Heart right ventricle (tissue), 16 donors: ENCODE measurements at regions not wholly inside any gene's neighbourhood (a gene's known extent, or its start where the extent isn't known, plus 50 kb on each side); places are given as distances from the start of the nearest gene placed in this dataset.

Experiments used
- ATAC-seq, 8 donors: fragments of 200-7000 bp; cut with Tn5 transposase; one replicate each; pipeline ENCODE4 v1.9.1; 2020; ENCODE audit warnings: mild to moderate bottlenecking in 8 of 8, moderate library complexity in 8 of 8, moderate number of reproducible peaks in 1 of 8
- DNase-seq, 2 donors: peaks; one replicate each; pipeline ENCODE4 v3.0.0-alpha.2; 2020
- H3K27ac ChIP-seq, 10 donors: fragments of 200-600 bp; sonication (generic) in 2 of 10; one replicate each; pipeline versions ENCODE4 v1.5.0 to v1.8.0; 2020 to 2022; ENCODE audit warnings: mild to moderate bottlenecking in 3 of 10
- H3K27me3 ChIP-seq, 7 donors: fragments of 200-600 bp; one replicate each; pipeline ENCODE4 v1.8.0; 2021 to 2022; ENCODE audit warnings: mild to moderate bottlenecking in 2 of 7
- H3K36me3 ChIP-seq, 9 donors: fragments of 200-600 bp; sonication (generic) in 1 of 9; one replicate each; pipeline versions ENCODE4 v1.5.0 to v1.8.0; 2020 to 2022; ENCODE audit warnings: mild to moderate bottlenecking in 2 of 9
- H3K4me1 ChIP-seq, 9 donors: fragments of 200-600 bp; sonication (generic) in 1 of 9; one replicate each; pipeline versions ENCODE4 v1.5.0 to v1.8.0; 2020 to 2022; ENCODE audit warnings: mild to moderate bottlenecking in 4 of 9
- H3K4me3 ChIP-seq, 10 donors: fragments of 200-600 bp; sonication (generic) in 2 of 10; one replicate each; pipeline versions ENCODE4 v1.5.0 to v1.8.0; 2020 to 2022; ENCODE audit warnings: mild to moderate bottlenecking in 7 of 10, moderate library complexity in 2 of 10
- H3K9me3 ChIP-seq, 11 donors: fragments of 200-600 bp in 10 of 11; sonication (generic) in 2 of 11; one replicate each; pipeline versions ENCODE4 v1.5.0 to v1.8.0; 2013 to 2022; ENCODE audit warnings: mild to moderate bottlenecking in 2 of 11, control low read depth in 1 of 11, moderate library complexity in 1 of 11
- WGBS, 2 donors: extraction: QIAGEN DNeasy Blood & Tissue Kit; methylation state at CpG; one replicate each; pipeline ENCODE4 v1.1.7; 2013; ENCODE audit warnings: inconsistent platforms in 1 of 2; 5-methylcytosine and 5-hydroxymethylcytosine counted together
- intact Hi-C, 10 donors: fragments of 100-400 bp; cut with DNase I; formaldehyde crosslinking; loops; one replicate each; pipeline versions ENCODE4 v1.11.1 to v1.14.2; 2022
- TF ChIP-seq, protein P1 (sequence below), 9 donors: fragments of 200-600 bp; sonication (generic) in 2 of 9; IDR thresholded peaks; one replicate each; pipeline versions ENCODE4 v1.5.0 to v1.8.0; 2021 to 2022; ENCODE audit warnings: antibody characterized with exemption in 9 of 9, mild to moderate bottlenecking in 5 of 9, moderate library complexity in 1 of 9
- donor health status: Arrhythmogenic right ventricular cardiomyopathy.
- donor health status: ischemic (EF 13 %, LVEDD 7.1; RV severe dilation, severe dysfunction).
- donor health status: healthy with polysubstance abuse.
- donor health status: DM: no; HTN: yes; CAD: no.
- donor health status: DM: no; HTN: no; CAD: no.
- donor health status: ischemic (EF 25% LVEDD 6.9; RV normal size, moderate dysfunction).
- donor health status: ischemic (EF 25% LVEDD 5.7; RV mildly dilated, moderate dysfunction).
- donor health status: healthy.
- donor health status: DM: yes; HTN: yes; CAD: no.
- donor health status: Ischemic cardiomyopathy.
- donor health status: ischemic (EF 35%, LVEDD 5.7; RV mildly dilated, moderate dysfunction).
- donor health status: nonischemic (EF 11% LVEDD 7.7; RV severe dilation, severe dysfunction).
- donor health status: DM: yes; HTN: yes; CAD: no.
- donor health status: PGD.
- donor health status: ischemic (EF 29% LVEDD 5.4; RV normal size, mild dysfunction).
- donor health status: nonischemic (EF 23%, LVEDD 6.1; RV moderate dilation, normal function).

DNA sequence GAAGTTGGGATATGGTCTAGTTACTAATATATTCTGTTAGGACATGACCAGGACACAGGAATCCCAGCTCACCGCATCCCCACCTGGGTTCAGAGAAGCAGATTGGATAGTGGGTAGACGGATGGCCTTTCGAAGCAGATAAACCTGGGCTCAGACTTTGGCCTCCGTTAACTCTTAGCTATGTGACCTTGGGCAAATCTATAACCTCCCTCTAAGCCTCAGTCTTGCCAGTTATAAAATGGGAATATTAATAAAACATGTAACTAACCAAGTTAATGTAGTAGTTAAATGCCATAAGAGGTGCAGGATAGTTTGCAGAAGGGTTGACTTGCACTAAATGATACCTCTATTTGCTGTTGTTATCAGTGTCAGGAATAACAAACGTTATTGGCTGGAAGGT, 127.6 kb upstream of the JCAD start:
- TF ChIP-seq, protein P1, sequence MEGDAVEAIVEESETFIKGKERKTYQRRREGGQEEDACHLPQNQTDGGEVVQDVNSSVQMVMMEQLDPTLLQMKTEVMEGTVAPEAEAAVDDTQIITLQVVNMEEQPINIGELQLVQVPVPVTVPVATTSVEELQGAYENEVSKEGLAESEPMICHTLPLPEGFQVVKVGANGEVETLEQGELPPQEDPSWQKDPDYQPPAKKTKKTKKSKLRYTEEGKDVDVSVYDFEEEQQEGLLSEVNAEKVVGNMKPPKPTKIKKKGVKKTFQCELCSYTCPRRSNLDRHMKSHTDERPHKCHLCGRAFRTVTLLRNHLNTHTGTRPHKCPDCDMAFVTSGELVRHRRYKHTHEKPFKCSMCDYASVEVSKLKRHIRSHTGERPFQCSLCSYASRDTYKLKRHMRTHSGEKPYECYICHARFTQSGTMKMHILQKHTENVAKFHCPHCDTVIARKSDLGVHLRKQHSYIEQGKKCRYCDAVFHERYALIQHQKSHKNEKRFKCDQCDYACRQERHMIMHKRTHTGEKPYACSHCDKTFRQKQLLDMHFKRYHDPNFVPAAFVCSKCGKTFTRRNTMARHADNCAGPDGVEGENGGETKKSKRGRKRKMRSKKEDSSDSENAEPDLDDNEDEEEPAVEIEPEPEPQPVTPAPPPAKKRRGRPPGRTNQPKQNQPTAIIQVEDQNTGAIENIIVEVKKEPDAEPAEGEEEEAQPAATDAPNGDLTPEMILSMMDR (IDR thresholded peaks at IDR 0.05), result no peak
- ATAC-seq (no peak), DNase-seq (no peak)
- Histone ChIP-seq H3K27ac (peak overlapping the region; percentile 53 to 94 (median 83)), H3K27me3 (no peaks in the 10 kb centered on the region), H3K4me1 (peaks cover 4 to 57% (median 21%) of the 10 kb centered on the region in 9 donors), H3K36me3 (no peaks in the 10 kb centered on the region), H3K9me3 (no peaks in the 10 kb centered on the region), H3K4me3 (peak overlapping the region in 5 of 10 donors; percentile 14 to 42 (median 31))
- WGBS, 2 donors, result 68 to 79% methylated on average over 5 of the region's 5 CpGs
- intact Hi-C loops, result loop anchor here in 6 of 10 donors (2.0 to 10.0 kb wide), 9 partner anchors 50 to 190 kb away; partner anchors contain the start of gene JCAD (in 5 of the 6)

DNA sequence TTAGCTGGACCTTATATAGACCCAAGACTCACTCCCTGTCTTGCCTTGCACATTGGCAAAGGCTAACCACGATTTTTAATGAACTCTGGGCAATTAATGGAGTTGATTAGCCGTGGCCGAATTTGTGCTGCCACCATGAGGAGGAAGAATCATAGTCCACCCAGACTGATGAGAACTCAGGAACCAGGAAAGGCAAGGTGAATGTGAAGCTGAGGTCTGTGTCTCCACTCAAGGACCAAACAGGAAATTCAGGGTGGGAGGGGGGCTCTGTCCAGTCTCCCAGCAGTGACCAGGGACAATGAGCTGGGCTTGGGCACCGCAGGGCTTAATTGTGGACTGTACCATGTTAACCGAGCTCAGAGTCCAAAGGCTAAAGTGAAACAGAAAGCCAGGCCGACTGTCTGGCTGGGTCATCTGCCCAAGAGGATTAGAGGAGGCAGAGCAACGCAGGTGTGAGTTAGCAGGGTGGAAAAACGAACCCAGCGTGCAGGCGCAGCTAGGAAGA, 127.0 kb upstream of the JCAD start:
- intact Hi-C loops, result loop anchor here in 6 of 10 donors (2.0 to 10.0 kb wide), 9 partner anchors 51 to 189 kb away; partner anchors contain the start of gene JCAD (in 5 of the 6)
- Histone ChIP-seq H3K27ac (peak overlapping the region; percentile 53 to 94 (median 83)), H3K36me3 (no peaks in the 10 kb centered on the region), H3K4me3 (peak overlapping the region in 5 of 10 donors; percentile 14 to 42 (median 31)), H3K9me3 (no peaks in the 10 kb centered on the region), H3K27me3 (no peaks in the 10 kb centered on the region), H3K4me1 (peaks cover 4 to 57% (median 21%) of the 10 kb centered on the region in 9 donors)
- ATAC-seq (peak; percentile 19 to 70 (median 52)), DNase-seq (peak in 1 of 2 donors; percentile 24)
- TF ChIP-seq, protein P1 (IDR thresholded peaks at IDR 0.05), result peak in 7 of 9 donors; percentile 9 to 56 (median 29)
- 58 to 61% methylated on average over 10 of the region's 10 CpGs for WGBS, 2 donors

DNA sequence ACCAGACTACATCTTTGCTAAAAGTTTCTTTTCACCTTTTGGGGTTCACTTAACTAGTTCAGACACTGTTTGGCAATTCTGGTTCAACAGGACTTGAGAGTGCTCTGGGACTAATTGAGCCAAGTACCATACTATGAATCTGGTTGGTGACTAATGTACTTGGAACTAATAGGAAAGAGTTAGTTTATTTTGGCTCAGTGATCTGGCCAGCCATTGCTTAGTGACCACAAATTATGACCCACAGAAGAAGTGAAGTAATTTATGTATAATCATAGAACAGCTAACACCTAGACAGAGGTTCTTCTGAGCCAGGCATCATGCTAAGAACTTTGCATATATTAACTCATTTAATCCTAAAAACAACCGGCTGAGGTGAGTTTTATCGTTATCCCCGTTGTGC, 126.5 kb upstream of the JCAD start:
- DNase-seq (no peak), ATAC-seq (peak in 3 of 8 donors; percentile 25 to 39 (median 29))
- no peak overlapping the region for H3K4me3 ChIP-seq
- H3K27ac ChIP-seq, result peak overlapping the region; percentile 53 to 94 (median 83)
- H3K9me3 ChIP-seq, result no peaks in the 10 kb centered on the region
- intact Hi-C loops, result loop anchor here in 6 of 10 donors (2.0 to 10.0 kb wide), 9 partner anchors 51 to 189 kb away; partner anchors contain the start of gene JCAD (in 5 of the 6)
- 60 to 77% methylated on average over 3 of the region's 3 CpGs for WGBS, 2 donors
- peaks cover 4 to 57% (median 21%) of the 10 kb centered on the region in 9 donors for H3K4me1 ChIP-seq
- TF ChIP-seq, protein P1 (IDR thresholded peaks at IDR 0.05), result no peak
- no peaks in the 10 kb centered on the region for H3K36me3 ChIP-seq
- no peaks in the 10 kb centered on the region for H3K27me3 ChIP-seq

DNA sequence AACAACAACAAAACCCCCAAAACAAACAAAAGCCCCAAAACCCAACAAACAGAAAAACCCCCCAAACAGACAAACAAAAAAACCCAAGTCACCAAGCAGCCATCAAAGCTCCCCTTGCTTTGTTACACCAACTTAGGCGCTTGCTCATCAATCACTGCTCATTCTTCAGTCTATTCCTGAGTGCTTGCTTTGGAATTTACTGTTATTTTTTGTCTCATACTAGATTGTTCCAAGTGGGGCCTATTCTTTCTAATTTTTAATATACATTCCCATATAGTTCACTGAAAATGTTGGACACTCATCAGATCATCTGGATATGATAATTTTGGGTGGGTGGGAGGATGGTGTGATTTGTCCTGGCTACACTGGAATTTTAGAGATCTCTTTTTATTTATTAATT, 126.0 kb upstream of the JCAD start:
- intact Hi-C loops, result loop anchor here in 6 of 10 donors (5.0 to 10.0 kb wide), 8 partner anchors 52 to 188 kb away; partner anchors contain the start of gene JCAD (in 5 of the 6)
- DNase-seq (no peak), ATAC-seq (no peak)
- no peak overlapping the region for H3K4me3 ChIP-seq
- TF ChIP-seq, protein P1 (IDR thresholded peaks at IDR 0.05), result no peak
- WGBS, 2 donors, result 90 to 100% methylated on average over 1 of the region's 1 CpG
- no peaks in the 10 kb centered on the region for H3K36me3 ChIP-seq
- no peaks in the 10 kb centered on the region for H3K27me3 ChIP-seq
- no peaks in the 10 kb centered on the region for H3K9me3 ChIP-seq
- H3K27ac ChIP-seq, result peak overlapping the region in 2 of 10 donors; percentile 85 to 94
- peaks cover 4 to 57% (median 21%) of the 10 kb centered on the region in 9 donors for H3K4me1 ChIP-seq
